Liver (tissue), 3 donors: ENCODE measurements at regions not wholly inside any gene's neighbourhood (a gene's known extent, or its start where the extent isn't known, plus 50 kb on each side); places are given as distances from the start of the nearest gene placed in this dataset.

Source experiments
- HNF4G ChIP-seq: IDR thresholded peaks from 2 replicates; pipeline ENCODE4 v1.6.1; 2016; ENCODE audit warnings: antibody characterized with exemption
- YY1 ChIP-seq: IDR thresholded peaks from 2 replicates; pipeline ENCODE4 v1.6.1; 2016; ENCODE audit warnings: antibody characterized with exemption, mild to moderate bottlenecking
- TF ChIP-seq, protein P1 (sequence below): IDR thresholded peaks from 2 replicates; pipeline ENCODE4 v1.6.1; 2016; ENCODE audit warnings: antibody characterized with exemption
- TF ChIP-seq, protein P2 (sequence below): fragments of 150-350 bp; IDR thresholded peaks from 2 replicates; pipeline ENCODE4 v1.5.1; 2017; ENCODE audit warnings: improper control_type of control experiment, low read depth, low read length; ENCODE audit not compliant: missing input control
- TF ChIP-seq, protein P3 (sequence below): IDR thresholded peaks from 2 replicates; pipeline ENCODE4 v1.6.1; 2016; ENCODE audit warnings: antibody characterized with exemption
- donor health status: healthy.
- donor health status: healthy.

DNA sequence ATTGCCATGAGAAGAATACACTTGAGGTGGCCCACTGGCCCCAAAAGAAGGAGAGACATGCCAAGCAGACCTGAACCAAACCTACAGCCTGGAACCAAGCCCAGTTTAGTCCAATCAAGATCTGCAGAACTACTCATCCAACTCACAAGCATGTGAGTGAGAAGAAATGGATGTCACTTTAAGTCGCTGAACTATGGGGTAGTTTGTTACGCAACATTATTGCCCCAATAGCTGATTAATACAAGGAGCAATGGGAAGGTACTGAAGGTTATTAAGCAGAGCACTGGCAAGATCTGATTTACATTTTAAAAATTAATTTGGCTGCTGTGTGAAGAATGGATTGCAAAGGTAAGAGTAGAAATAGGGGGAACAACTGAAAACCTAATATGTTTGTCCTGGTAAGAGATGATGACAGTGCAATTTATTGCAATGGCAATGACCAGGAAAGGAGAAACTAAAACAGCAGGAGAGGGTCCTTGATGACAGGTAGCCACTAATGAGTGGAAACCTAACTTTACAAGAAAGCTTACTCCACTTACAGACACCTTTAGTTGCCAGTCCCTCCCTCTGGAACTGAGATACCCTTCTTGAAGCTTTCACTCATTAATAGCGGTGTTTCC lies 132.9 kb upstream of the GRIA1 start:
- TF ChIP-seq YY1 = no peak
- TF ChIP-seq, protein P1, sequence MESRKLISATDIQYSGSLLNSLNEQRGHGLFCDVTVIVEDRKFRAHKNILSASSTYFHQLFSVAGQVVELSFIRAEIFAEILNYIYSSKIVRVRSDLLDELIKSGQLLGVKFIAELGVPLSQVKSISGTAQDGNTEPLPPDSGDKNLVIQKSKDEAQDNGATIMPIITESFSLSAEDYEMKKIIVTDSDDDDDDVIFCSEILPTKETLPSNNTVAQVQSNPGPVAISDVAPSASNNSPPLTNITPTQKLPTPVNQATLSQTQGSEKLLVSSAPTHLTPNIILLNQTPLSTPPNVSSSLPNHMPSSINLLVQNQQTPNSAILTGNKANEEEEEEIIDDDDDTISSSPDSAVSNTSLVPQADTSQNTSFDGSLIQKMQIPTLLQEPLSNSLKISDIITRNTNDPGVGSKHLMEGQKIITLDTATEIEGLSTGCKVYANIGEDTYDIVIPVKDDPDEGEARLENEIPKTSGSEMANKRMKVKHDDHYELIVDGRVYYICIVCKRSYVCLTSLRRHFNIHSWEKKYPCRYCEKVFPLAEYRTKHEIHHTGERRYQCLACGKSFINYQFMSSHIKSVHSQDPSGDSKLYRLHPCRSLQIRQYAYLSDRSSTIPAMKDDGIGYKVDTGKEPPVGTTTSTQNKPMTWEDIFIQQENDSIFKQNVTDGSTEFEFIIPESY = no peak
- TF ChIP-seq, protein P2, sequence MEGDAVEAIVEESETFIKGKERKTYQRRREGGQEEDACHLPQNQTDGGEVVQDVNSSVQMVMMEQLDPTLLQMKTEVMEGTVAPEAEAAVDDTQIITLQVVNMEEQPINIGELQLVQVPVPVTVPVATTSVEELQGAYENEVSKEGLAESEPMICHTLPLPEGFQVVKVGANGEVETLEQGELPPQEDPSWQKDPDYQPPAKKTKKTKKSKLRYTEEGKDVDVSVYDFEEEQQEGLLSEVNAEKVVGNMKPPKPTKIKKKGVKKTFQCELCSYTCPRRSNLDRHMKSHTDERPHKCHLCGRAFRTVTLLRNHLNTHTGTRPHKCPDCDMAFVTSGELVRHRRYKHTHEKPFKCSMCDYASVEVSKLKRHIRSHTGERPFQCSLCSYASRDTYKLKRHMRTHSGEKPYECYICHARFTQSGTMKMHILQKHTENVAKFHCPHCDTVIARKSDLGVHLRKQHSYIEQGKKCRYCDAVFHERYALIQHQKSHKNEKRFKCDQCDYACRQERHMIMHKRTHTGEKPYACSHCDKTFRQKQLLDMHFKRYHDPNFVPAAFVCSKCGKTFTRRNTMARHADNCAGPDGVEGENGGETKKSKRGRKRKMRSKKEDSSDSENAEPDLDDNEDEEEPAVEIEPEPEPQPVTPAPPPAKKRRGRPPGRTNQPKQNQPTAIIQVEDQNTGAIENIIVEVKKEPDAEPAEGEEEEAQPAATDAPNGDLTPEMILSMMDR = no peak
- TF ChIP-seq, protein P3, sequence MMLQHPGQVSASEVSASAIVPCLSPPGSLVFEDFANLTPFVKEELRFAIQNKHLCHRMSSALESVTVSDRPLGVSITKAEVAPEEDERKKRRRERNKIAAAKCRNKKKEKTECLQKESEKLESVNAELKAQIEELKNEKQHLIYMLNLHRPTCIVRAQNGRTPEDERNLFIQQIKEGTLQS = no peak
- TF ChIP-seq HNF4G = no peak
